Hepatocyte (in vitro differentiated cells): ENCODE measurements at regions not wholly inside any gene's neighbourhood (a gene's known extent, or its start where the extent isn't known, plus 50 kb on each side); places are given as distances from the start of the nearest gene placed in this dataset.

Source experiments
- EZH2 ChIP-seq: fragments of 200-600 bp; sonication (generic); IDR thresholded peaks from 2 replicates; pipeline ENCODE4 v1.6.1; 2016; ENCODE audit warnings: antibody characterized with exemption, mild to moderate bottlenecking, borderline replicate concordance
- EZH2phosphoT487 ChIP-seq: fragments of 200-600 bp; sonication (generic); IDR thresholded peaks from one replicate; pipeline ENCODE4 v1.6.1; 2018; ENCODE audit warnings: antibody characterized with exemption, mild to moderate bottlenecking, low read depth, moderate library complexity; ENCODE audit not compliant: unreplicated experiment, severe bottlenecking
- TF ChIP-seq, protein P1 (sequence below): fragments of 200-600 bp; sonication (generic); IDR thresholded peaks from 2 replicates; pipeline ENCODE4 v1.5.1; 2016; ENCODE audit warnings: antibody characterized with exemption, mild to moderate bottlenecking; ENCODE audit not compliant: poor library complexity

DNA sequence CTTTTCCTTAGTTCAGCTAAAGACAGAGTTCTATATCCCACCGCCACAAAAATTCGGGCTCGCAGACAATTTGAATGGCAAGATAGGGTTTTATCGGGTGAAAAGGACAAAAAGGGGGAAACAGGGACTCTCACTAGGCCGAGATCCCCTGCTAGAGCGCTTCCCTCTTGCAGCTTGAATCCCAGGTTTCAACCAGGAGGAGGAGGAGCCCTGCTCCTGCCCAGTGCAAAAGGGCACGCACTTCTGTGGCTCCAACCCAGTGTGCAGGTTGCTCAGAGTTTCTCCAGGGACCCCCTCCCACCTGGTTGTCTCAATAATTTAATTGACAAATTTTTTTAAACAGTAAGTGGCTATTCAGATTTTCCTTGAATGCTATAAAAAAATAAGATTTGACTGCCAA lies 152.6 kb upstream of the LUZP2 start:
- TF ChIP-seq, protein P1, sequence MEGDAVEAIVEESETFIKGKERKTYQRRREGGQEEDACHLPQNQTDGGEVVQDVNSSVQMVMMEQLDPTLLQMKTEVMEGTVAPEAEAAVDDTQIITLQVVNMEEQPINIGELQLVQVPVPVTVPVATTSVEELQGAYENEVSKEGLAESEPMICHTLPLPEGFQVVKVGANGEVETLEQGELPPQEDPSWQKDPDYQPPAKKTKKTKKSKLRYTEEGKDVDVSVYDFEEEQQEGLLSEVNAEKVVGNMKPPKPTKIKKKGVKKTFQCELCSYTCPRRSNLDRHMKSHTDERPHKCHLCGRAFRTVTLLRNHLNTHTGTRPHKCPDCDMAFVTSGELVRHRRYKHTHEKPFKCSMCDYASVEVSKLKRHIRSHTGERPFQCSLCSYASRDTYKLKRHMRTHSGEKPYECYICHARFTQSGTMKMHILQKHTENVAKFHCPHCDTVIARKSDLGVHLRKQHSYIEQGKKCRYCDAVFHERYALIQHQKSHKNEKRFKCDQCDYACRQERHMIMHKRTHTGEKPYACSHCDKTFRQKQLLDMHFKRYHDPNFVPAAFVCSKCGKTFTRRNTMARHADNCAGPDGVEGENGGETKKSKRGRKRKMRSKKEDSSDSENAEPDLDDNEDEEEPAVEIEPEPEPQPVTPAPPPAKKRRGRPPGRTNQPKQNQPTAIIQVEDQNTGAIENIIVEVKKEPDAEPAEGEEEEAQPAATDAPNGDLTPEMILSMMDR: no peak
- no peak for TF ChIP-seq EZH2
- no peak for TF ChIP-seq EZH2phosphoT487
